ENCODE measurements at regions not wholly inside any gene's neighbourhood (a gene's known extent, or its start where the extent isn't known, plus 50 kb on each side); places are given as distances from the start of the nearest gene placed in this dataset.

DNA sequence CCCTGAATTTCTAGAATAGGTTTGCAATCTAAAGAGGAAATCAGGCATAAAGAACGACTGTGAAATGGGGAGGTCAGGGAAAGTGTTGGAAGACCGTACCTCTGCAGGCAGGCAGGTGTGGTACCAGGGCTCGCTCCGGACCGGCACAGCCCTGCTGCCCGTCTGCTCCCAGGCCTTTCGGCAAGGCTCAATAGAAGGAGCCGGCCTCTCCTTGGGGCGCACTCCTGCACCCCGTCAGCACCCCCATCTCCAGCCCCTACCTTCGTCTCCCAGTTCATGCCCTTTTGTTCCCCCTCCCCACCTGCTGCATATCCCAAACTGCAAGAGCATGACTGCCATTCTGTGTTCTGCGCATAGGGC, 139.8 kb upstream of the SOX1 start:
- no peak for DNase-seq

DNA sequence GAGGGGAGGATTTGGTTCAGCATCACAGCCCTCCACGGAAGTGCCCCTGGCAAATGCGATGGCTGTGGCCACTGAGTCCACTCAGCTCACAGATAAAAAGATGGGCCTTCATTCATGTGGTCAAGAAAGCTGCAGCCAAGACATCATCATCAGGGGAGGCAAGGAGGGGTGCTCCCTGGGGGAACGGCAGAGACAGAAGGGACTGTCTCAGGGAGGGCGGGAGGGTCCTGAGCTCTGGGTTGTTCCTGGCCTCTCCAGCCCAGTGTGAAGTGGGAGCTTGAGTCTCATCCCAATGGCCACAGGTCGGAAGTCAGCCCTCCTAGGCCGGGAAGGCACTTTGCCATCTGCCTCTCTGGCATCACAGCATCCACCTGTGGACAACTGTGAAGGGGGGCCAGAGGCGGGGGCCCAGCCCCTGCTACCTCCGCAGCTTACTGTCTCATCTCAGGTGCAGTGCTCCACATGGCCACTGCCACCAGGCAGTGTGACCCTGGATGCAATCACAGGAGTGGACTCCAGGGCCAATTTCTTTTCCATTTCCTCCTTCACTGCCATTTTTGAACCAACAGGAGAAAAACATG, 137.8 kb upstream of the SOX1 start:
- no peak for DNase-seq

- peak; percentile 15 for DNase-seq
Observed at GRCh38 chr13:111936267-111936925, 130.6 kb upstream of the SOX1 start.

GRCh38 chr13:111937777-111938311, 129.1 kb upstream of the SOX1 start:
- DNase-seq: peak; percentile 38

GRCh38 chr13:111938741-111939665, 127.9 kb upstream of the SOX1 start:
- DNase-seq: peak; percentile 7

- peak; percentile 11 for DNase-seq
Observed at GRCh38 chr13:111939666-111940278, 127.2 kb upstream of the SOX1 start.

GRCh38 chr13:111940892-111941291, 126.1 kb upstream of the SOX1 start:
- DNase-seq: peak; percentile 19

DNA sequence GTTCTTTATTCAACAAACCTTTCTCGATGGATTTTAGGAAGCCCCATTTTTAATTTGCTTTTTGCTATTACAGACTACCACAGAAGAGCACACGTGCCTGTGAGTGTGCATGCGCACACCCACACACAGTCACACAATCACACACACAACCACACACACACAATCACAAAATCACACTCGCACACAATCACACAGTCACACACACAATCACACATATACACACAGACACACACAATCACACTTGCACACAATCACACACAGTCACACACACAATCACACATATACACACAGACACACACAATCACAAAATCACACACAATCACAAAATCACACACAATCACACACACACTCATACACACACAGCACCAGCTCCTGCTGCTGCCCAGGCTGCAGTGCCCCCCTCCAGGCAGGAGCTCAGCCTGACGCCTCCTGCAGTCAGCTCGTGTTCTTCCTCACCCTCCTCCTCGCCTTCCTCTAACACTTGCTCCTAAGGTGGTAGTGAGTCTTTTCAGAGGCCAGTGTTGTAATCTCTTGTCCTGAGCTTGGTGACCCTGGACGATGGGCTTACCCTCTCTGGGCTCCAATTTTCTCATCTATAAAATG, 125.0 kb upstream of the SOX1 start:
- peak; percentile 3 for DNase-seq

GRCh38 chr13:111943229-111943795, 123.6 kb upstream of the SOX1 start:
- peak; percentile 32 for DNase-seq

GRCh38 chr13:111944171-111944583, 122.8 kb upstream of the SOX1 start:
- peak; percentile 13 for DNase-seq

GRCh38 chr13:111945086-111945485, 121.9 kb upstream of the SOX1 start:
- peak; percentile 17 for DNase-seq

DNA sequence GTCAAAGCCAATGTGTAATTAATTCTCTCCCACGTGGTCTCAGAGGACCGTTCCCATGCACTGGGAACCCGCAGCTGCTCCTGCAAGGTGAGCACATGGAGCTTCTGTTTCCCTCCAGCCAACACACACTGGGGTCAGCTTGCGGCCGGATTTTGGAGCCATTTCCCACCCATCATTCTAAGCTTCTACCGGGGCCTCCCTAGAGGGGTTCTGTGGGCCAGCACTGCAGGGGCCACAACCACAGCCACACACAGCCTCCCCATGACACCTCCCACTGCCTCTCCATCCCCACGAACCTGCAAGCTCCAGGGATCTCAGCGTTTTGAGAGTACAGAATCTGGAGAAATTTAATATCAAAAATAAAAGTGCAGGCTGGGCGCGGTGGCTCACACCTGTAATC, 120.7 kb upstream of the SOX1 start:
- peak; percentile 33 for DNase-seq

GRCh38 chr13:111947026-111947810, 119.7 kb upstream of the SOX1 start:
- DNase-seq: peak; percentile 13

DNA sequence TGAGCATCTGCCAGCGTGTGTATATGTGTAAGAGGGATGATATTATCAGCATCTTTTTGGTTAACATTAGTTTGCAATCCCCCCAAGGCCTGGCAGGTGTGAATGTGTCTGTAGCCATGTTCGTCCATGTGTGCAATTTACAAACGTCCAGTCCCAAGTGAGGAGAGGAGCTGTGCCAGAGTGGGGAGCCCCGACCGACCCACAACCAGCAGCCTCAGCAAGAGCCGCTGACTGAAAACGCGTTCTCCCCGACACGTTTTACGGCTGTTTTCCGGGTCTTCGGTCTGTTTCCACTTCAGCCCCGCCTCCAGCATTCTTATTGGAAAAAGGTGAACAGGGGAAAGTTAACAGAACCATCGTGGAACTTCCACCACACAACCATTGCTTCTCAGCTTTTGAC, 119.1 kb upstream of the SOX1 start:
- peak; percentile 15 for DNase-seq

GRCh38 chr13:111948281-111948680, 118.7 kb upstream of the SOX1 start:
- DNase-seq: peak; percentile 28

- DNase-seq: peak; percentile 15
Observed at GRCh38 chr13:111948811-111949210, 118.1 kb upstream of the SOX1 start.

GRCh38 chr13:111949311-111949710, 117.6 kb upstream of the SOX1 start:
- DNase-seq: peak; percentile 17

GRCh38 chr13:111950697-111951096, 116.3 kb upstream of the SOX1 start:
- DNase-seq: no peak

DNA sequence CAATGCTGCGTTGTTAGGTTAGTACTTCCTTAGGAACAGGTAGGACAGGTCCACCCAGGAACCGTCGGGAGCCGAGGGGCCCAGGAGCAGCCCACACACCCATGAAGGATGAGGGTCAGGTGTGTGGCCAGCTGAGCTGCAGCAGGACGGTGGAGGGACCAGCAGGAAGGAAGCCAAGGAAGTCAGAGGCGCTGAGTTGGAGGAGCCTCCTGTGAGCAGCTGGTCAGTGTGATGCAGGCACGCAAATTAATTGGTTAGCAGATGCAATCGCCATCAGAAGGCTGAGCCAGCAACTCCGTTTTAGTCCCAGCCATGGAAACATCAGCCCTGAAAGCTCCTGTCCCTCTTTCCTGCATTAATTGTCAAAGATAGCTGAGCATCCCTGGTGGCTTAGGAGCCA, 114.9 kb upstream of the SOX1 start:
- DNase-seq: peak; percentile 21

DNA sequence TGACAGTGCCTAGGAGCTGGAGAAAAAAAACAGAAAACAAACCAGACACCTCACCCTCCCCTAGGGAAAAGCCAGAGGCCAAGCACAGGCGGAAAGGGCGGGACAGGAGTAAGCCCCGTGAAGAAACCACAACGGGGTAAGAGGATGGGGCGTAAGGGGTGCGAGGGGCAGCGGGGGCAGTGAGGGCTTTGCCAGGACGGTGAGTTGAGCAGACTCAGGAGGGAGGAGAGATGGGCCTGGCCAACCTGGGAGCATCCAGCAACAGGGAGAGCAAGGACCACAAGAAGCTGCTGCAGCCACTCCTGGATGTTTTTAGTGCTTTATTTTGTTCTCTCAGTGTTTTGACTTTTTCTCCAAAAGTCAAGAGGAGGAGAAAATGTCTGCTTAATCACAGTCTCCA, 114.1 kb upstream of the SOX1 start:
- DNase-seq: peak; percentile 17

DNA sequence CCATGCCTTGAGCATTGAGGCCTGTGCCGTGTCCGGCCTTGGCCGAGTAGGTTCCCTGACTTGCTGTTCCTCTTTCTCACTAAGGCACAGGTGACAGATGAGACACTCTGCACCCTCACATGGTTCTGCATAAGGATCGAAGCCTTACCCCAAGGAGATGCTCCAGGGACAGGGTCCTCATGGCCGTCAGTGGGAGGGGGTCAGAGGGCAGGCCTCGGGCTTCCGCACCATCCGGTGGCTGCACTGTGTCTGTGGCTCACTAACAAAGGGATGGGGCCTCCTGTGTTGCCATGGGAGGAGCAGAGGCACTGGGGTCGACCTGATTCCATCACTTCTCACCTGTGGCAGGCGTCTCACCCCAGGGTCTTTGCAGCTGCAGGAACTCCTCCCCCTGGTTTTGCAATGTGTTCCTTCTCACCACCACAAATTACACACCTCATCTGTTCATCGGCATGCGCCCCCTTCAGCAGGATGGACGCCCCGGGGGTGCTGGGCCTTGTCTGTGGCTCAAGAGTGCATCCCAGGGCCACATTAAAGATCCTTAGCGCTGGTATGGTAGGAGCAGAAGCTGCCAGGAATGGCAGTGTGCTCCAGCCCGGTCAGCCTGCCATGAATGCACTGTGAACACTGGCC, 113.3 kb upstream of the SOX1 start:
- peak; percentile 46 for DNase-seq
